Endothelial cell of umbilical vein (primary cell): ENCODE measurements at regions not wholly inside any gene's neighbourhood (a gene's known extent, or its start where the extent isn't known, plus 50 kb on each side); places are given as distances from the start of the nearest gene placed in this dataset.

Experiments
- BruUV-seq: library from RNA; stranded (reverse); fragments of 400-500 nt; replicated peaks from 2 replicates; lab custom pipeline; 2021; lab: Mats Ljungman, UMichigan
- CTCF ChIA-PET: fragments of 300-600, 350-600 bp; sonication (Branson Sonifier 250); formaldehyde crosslinking; loops from one replicate; lab custom pipeline; 2021; ENCODE audit warnings: antibody characterized with exemption, inconsistent platforms; lab: Charles Lee
- POLR2A ChIA-PET: fragments of 300-600, 350-600 bp; sonication (Branson Sonifier 250); formaldehyde crosslinking; loops from one replicate; lab custom pipeline; 2021; ENCODE audit warnings: antibody characterized with exemption, inconsistent platforms; lab: Charles Lee
- DNase-seq: peaks from one replicate; pipeline ENCODE4 v3.0.0-alpha.2; 2011; ENCODE audit warnings: low read depth, low spot score
- FAIRE-seq: peaks from 2 replicates; lab custom pipeline; 2011; peaks lifted over from hg19 to GRCh38; lab: Jason Lieb, UNC
- H2AFZ ChIP-seq: 2 replicates; pipeline ENCODE4 v1.6.0; 2012; ENCODE audit warnings: low read depth, low read length, control low read depth, inconsistent platforms
- H3K27ac ChIP-seq: 2 replicates; pipeline ENCODE4 v1.5.1; 2011; ENCODE audit warnings: low read depth, mild to moderate bottlenecking, control low read depth, low read length, moderate library complexity; ENCODE audit not compliant: insufficient read depth
- H3K27me3 ChIP-seq, 2 experiments: 2 replicates each; pipeline versions ENCODE4 v1.6.0 to v1.6.1; 2011; ENCODE audit warnings: low read length in 2 of 2, mixed read lengths in 1 of 2; ENCODE audit not compliant: control insufficient read depth in 2 of 2, insufficient read depth in 2 of 2
- H3K36me3 ChIP-seq, 2 experiments: 2 replicates in 1 of 2; 3 replicates in 1 of 2; pipeline ENCODE4 v1.5.1; 2011; ENCODE audit warnings: low read length in 2 of 2, mild to moderate bottlenecking in 1 of 2, moderate library complexity in 1 of 2; ENCODE audit not compliant: control insufficient read depth in 2 of 2, insufficient read depth in 2 of 2; ENCODE audit errors: extremely low read depth in 1 of 2
- H3K4me1 ChIP-seq: 3 replicates; pipeline ENCODE4 v1.5.1; 2011; ENCODE audit warnings: mild to moderate bottlenecking, low read length; ENCODE audit not compliant: control insufficient read depth, insufficient read depth; ENCODE audit errors: extremely low read depth
- H3K4me2 ChIP-seq: 2 replicates; pipeline ENCODE4 v1.6.1; 2011; ENCODE audit warnings: low read length, control low read depth, mixed read lengths; ENCODE audit not compliant: insufficient read depth
- H3K4me3 ChIP-seq, 3 experiments: fragments of 200-600 bp in 1 of 3; sonication (generic), shearing (Covaris generic) in 1 of 3; replicated peaks in 1 of 3; 2 replicates each; pipeline ENCODE4 v1.5.1; 2011 to 2016; ENCODE audit warnings: control low read depth in 3 of 3, low read length in 3 of 3, mild to moderate bottlenecking in 2 of 3, inconsistent platforms in 1 of 3, low read depth in 1 of 3, moderate library complexity in 1 of 3; ENCODE audit not compliant: insufficient read depth in 1 of 3
- H3K79me2 ChIP-seq: 2 replicates; pipeline ENCODE4 v1.6.0; 2012; ENCODE audit warnings: low read length, inconsistent platforms; ENCODE audit not compliant: control insufficient read depth, insufficient read depth
- H3K9ac ChIP-seq: replicated peaks from 2 replicates; pipeline ENCODE3; 2011; ENCODE audit warnings: low read length, control low read depth; ENCODE audit not compliant: insufficient read depth; ENCODE audit errors: extremely low read depth
- H3K9me1 ChIP-seq: replicated peaks from 3 replicates; pipeline ENCODE4 v1.6.0; 2011; ENCODE audit warnings: mild to moderate bottlenecking, low read length; ENCODE audit not compliant: control insufficient read depth, insufficient read depth; ENCODE audit errors: extremely low read depth
- H3K9me3 ChIP-seq: replicated peaks from 2 replicates; pipeline ENCODE4 v1.5.1; 2012; ENCODE audit warnings: low read length, inconsistent platforms; ENCODE audit not compliant: control insufficient read depth, insufficient read depth
- H4K20me1 ChIP-seq: replicated peaks from 2 replicates; pipeline ENCODE3; 2011; ENCODE audit warnings: mild to moderate bottlenecking, low read length; ENCODE audit not compliant: control insufficient read depth, insufficient read depth; ENCODE audit errors: extremely low read depth
- CTCF ChIP-seq, 2 donors: IDR thresholded peaks; 1 replicate in 1 of 2; 2 replicates in 1 of 2; pipeline ENCODE4 v1.5.1; 2011; ENCODE audit warnings: low read length in 2 of 2, mild to moderate bottlenecking in 2 of 2, moderate library complexity in 2 of 2, control low read depth in 1 of 2, inconsistent platforms in 1 of 2, low read depth in 1 of 2; ENCODE audit not compliant: insufficient read depth in 1 of 2; ENCODE audit errors: extremely low read depth in 1 of 2
- EZH2 ChIP-seq: IDR thresholded peaks from 2 replicates; pipeline ENCODE4 v1.6.1; 2012; ENCODE audit warnings: borderline replicate concordance, low read depth, mild to moderate bottlenecking, moderate library complexity, low read length, inconsistent platforms; ENCODE audit not compliant: severe bottlenecking
- FOS ChIP-seq: IDR thresholded peaks from 2 replicates; pipeline ENCODE4 v1.6.1; 2011; ENCODE audit warnings: mild to moderate bottlenecking, low read length, moderate library complexity, borderline replicate concordance; ENCODE audit not compliant: insufficient read depth
- GATA2 ChIP-seq: IDR thresholded peaks from 2 replicates; pipeline ENCODE4 v1.7.0; 2011; ENCODE audit warnings: low read depth, mild to moderate bottlenecking, moderate library complexity, mixed read lengths, low read length; ENCODE audit not compliant: insufficient read length, insufficient read depth
- JUN ChIP-seq: IDR thresholded peaks from 2 replicates; pipeline ENCODE4 v1.6.1; 2011; ENCODE audit warnings: borderline replicate concordance, low read depth; ENCODE audit not compliant: insufficient read length, insufficient read depth
- MAX ChIP-seq: IDR thresholded peaks from 2 replicates; pipeline ENCODE4 v1.6.1; 2011; ENCODE audit not compliant: insufficient read depth, insufficient read length
- MYC ChIP-seq: IDR thresholded peaks from one replicate; pipeline ENCODE4 v1.6.1; 2011; ENCODE audit warnings: mild to moderate bottlenecking, low read depth, low read length
- POLR2A ChIP-seq: IDR thresholded peaks from 2 replicates; pipeline ENCODE4 v1.6.1; 2012; ENCODE audit warnings: low read depth, mild to moderate bottlenecking, control low read depth, low read length
- POLR2AphosphoS5 ChIP-seq: IDR thresholded peaks from 2 replicates; pipeline ENCODE4 v1.6.1; 2012; ENCODE audit warnings: low read depth, mild to moderate bottlenecking, control low read depth, low read length, moderate library complexity; ENCODE audit not compliant: insufficient read depth
- dilution Hi-C: fragments of 300-500 bp; cut with MboI; formaldehyde crosslinking; loops from one replicate; pipeline ENCODE4 v1.15.0; 2019; ENCODE audit warnings: low sequenced_read_pairs; ENCODE audit not compliant: extremely low pct_ligation_motif_present
- intact Hi-C: fragments of 100-400 bp; cut with micrococcal nuclease; formaldehyde crosslinking; loops from one replicate; pipeline ENCODE4 v1.10.0; 2022

- dilution Hi-C loops (no loop called here), intact Hi-C loops (no loop called here)
- Histone ChIP-seq H3K9ac (no peak overlapping the region), H3K4me1 (no peaks in the 10 kb centered on the region), H3K36me3 (no peaks in the 10 kb centered on the region), H4K20me1 (no peaks in the 10 kb centered on the region), H3K27ac (no peak overlapping the region), H3K9me1 (no peaks in the 10 kb centered on the region), H3K27me3 (no peaks in the 10 kb centered on the region), H3K9me3 (no peaks in the 10 kb centered on the region), H2AFZ (no peak overlapping the region), H3K79me2 (no peaks in the 10 kb centered on the region), H3K4me3 (no peak overlapping the region), H3K4me2 (no peak overlapping the region)
- no peak for DNase-seq
- no peak for FAIRE-seq
- POLR2A ChIA-PET, result no interaction called here
- TF ChIP-seq JUN (no peak), CTCF (IDR thresholded peaks at IDR 0.05; ENCODE audit: extremely low read depth in 1 of 2, insufficient read depth in 1 of 2, low read depth in 1 of 2, low read length in 2 of 2) (no peak), MYC (no peak), FOS (no peak), POLR2AphosphoS5 (no peak), MAX (no peak), GATA2 (no peak), POLR2A (no peak), EZH2 (no peak)
- BruUV-seq, result no TSS peak
- CTCF ChIA-PET, result no interaction called here
Measured at GRCh38 chr3:20997183-20997582, 753.8 kb downstream of the ZNF385D start.
